GM19025 (cell line): ENCODE measurements at regions not wholly inside any gene's neighbourhood (a gene's known extent, or its start where the extent isn't known, plus 50 kb on each side); places are given as distances from the start of the nearest gene placed in this dataset.

Source experiments
- ATAC-seq: cut with Tn5 transposase; IDR thresholded peaks from one replicate; pipeline ENCODE4 v1.9.1; 2021; ENCODE audit warnings: mild to moderate bottlenecking, low read depth, moderate library complexity; ENCODE audit not compliant: unreplicated experiment

DNA sequence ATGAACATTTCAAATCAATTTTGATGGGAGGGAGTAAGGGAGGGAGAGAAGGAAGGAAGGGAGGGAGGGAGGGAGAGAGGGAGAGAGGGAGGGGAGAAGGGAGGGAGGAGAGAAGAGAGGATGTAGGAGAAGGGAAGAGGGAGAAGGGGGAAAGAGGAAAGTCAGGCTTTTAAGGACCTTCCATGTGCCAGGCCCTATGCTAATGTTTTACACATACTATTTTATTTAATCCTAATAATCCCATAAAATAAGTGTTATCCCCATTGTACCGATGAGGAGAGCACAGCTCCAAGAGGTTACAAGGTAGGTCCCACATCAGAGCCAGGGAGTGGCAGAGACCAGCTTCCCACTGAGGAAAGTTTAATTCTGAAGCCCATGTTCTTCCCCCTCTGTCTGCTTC lies 341.9 kb downstream of the RAB28 start:
- ATAC-seq = no peak

DNA sequence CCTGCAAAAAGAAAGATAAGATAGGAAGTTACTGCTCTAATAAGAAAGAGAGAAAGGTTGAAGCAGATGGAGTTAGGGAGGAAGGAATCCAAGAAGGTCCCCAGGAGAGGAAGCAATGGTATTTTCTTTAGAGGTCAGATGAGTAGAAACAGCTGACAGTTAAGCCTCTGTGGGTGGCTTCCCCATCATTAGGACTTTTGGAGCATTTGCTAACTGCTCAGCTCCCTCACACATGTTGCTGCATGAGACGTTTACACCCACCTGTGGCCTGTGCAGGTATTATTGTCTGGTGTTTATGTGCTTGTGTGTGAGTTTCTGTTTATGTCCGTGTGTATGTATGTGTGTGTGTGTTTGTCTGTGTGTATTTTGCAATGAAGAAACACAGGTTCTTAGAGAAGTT lies 346.8 kb downstream of the RAB28 start:
- ATAC-seq = no peak

DNA sequence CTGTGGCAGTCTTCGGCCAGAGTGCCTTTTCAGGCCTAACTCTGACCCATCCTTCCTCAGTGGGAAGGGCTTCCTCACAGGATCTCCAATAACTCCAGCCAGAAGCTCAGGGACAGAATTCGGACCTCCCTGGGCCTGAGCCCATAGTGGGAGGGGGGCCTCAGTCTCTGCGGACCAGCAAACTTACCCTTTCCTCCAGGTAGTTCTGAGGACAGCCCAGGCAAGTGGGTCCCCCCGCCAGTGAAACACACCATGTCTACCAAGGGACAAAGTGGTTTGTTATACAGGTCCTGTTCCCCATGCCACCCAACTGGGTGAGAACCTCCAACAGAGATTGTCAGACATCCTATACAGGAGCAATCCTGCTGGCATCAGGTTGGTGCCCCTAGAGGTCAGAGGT lies 350.4 kb downstream of the RAB28 start:
- no peak for ATAC-seq

DNA sequence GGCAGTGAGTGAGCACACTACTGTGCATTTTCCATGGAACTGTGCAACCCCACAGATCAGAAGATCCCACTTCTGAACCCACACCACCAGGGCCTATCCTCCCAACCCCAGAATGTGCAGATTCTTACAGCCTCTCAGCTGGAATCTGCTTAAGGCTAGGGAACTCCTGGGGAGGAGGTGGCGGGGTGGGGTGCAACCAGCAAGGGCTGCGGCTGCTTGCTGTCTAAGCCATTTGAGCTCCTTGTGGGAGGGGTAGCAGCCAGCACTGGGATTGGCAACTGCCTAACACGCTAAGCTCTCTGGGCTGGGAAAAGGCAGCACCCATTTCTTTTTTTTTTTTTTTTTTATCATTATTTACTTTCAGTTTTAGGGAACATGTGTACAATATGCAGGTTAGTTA lies 353.3 kb downstream of the RAB28 start:
- no peak for ATAC-seq

DNA sequence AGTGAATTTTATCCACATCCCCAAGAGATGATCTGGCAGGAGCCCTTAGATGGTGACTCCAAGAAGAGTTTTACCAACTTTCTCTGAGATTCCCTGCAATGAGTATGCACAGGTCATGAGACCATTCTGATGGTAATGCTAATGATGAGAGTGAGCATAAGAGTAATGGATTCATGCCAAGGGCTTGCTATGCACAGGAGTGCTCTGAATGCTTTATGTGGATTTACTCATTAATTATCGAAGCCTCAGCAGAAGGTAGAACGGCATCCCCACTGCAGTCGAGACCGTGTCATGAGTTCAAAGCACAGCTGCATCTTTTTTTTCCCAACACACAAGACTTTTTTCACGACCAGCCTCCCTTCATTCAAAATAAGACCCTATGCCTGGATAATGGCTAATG lies 355.0 kb downstream of the RAB28 start:
- no peak for ATAC-seq

DNA sequence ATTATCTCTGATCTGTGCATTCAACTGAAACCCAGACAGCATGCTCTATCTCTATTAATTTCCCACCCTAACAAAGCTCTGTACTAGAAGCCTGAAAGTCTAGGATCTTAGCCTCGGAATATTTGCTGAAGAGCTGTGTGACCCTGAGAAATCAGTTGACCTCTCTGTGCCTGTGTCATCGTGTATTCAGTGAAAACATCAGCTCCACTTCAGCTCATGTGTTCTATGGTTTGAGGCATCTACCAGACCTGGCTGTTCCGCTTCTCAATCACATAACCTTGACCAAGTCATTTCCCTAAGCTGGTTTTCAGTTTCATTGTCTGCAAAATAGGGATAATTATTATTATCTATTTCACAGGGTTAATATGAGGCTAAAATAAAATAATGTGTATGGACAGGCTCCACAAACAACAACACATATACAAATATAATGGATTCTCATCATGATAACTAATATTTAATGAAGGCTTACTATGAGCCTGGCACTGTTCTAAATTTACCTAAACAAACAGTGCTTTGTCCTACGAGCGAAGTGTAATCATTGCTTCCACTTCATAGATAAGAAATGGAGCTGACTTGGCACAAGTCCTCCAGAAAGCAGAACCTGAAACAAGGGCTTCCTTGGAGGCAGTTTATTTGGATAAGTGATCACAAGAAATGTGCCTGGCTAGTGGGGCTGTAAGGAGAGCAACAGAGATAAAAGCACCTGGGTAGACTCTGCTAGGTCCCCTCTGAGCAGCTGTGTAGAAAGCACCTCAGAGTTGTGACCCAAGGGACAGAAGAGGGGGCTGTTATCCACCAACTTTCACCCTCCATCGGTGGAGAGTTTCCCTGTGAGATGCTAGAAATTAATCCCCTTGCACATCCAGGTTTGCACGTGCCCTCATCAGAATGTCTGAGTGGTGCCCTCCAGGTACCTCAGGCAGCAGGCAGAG lies 356.9 kb downstream of the RAB28 start:
- no peak for ATAC-seq

DNA sequence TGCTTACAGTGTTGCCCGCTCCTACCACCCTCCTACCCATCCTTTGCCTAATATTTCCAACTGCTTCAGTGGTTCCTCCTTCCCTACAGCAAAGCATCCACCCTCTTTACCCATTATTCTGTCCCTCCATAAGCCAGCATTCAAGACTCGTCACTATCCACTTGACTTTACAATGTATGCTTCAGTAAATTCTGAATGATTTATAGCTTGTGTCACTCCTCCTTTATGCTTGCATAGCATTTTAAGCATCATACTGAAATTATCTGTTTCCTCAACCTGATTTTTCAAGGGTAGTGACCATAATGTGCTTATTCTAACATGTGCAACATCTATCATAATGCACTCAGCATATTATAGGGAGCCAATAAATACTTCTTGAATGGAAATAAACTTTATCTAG lies 365.5 kb downstream of the RAB28 start:
- ATAC-seq = no peak

DNA sequence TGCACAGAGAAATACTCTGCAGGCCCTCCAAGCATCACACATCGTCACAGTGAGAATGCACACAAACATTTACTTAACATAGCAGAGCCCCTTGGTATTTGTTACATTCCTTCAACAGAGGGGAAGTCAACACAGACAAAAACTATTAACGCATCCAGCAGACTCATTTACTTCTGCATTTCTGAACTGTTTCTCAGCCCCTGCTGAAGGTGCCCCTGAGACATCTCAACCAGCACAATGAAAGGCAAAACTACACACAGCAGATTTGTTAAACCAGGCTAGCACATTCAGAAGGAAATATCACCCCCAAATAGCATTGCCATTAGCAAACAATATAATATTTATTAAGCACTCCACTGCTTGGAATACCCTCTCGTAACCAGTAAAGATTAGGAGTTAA lies 367.0 kb downstream of the RAB28 start:
- ATAC-seq = no peak

DNA sequence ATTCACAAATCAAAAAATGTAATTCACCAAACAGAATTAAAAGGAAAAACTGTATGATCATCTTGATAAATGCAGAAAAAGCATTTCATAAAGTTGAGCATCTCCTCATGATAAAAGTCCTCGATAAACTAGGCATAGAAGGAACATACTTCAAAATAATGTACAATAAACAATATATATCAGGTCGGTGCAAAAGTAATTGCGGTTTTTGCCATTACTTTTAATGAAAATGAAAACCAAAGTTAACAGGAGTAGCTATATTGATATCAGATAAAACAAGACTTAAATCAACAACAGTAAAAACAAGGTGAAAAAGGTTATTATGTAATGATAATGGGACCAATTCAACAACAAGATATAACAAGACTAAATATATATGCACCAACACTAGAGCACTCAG lies 372.1 kb downstream of the RAB28 start:
- no peak for ATAC-seq

DNA sequence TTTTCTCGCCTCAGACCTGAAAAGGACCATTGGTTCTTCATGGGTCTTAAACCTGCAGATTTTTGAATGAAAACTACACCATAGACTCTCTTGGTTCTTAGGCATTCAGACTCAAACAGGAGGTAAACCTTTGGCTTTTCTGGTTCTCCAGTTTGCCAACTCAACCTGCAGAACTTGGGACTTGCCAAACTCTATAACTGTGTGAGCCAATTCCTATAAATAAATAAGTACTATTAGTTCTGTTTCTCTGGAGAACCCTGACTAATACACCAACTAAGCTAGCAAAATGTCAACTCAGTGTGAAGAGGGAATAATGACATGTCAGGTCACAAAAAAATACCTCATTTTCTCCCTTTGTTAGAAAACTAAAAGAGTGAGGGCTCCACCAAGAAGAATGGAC lies 374.6 kb downstream of the RAB28 start:
- no peak for ATAC-seq

DNA sequence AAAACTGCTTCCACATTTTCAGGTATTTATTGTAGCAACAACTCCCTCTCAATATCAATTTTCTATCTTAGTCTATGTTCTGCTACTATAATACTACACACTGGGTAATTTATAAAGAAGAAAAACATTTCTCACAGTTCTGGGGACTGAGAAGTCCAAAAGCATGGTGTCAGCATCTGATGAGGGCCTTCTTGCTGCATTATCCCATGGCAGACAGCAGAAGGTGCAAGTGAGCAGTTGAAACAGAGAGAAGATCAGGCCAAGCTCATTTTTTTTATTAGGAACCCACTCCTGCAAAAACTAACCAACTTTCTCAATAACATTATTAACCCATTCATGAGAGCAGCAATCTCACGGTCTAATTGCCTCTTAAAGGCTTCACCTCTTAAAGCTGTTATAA lies 376.0 kb downstream of the RAB28 start:
- ATAC-seq = no peak

DNA sequence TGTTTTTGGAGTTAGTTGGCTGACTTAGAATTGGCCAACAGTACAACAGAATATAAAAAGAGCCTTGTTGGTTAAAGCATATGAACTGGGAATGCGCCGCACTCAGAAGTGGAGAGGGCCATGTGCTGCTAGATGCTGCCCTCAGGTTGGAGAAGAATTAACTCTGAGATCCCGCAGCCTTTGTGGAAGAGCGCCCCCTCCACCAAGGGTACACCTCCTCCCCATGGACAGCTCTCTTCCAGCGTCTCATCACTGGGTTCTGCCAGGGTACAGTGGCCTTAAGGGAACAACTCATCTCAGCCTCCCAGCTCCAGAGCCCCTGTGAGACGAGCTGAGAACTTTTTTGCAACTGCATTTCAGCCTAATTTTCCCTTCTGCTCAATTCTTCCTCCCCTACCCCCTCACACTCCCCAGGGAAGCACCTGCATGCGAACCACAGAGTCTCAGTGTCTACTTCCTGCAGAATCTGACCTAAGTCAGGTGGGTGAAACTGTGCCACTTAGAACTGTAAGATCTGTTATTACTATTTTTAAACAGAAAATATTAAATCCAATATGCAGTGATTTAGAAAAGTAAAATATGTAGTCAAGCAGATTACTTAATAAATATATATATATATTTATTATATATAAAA lies 380.6 kb downstream of the RAB28 start:
- ATAC-seq = no peak

DNA sequence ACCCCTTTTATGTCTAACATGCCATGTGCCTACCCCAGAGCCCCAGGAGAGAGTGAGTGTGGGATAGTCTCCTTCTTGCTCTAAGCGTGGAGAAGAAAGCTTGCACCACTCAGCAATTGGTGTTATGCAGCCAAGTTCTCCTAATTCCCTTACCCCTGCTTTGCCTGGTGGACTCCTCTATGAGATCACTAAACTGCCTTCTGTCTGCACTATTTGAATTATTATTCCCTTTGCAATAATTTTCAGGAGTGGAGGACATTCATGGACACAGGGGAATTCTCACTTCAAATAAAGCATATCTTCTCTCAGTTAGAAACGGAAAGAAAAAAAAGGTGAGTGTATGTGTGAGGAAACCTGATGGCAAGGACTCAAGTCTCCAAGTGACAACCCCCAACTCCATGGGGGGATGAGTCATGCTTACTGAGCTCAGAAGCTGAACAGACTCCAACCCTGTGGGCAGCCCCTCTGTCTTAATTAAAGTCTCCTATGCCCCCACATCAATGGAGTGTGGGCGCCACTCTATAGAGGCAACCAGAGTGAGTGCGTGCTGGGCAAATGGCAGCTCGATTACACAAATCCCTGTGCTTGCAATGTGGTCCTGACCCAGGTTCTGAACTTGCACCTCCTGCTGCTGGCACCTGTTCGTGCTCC lies 381.9 kb downstream of the RAB28 start:
- ATAC-seq = no peak

DNA sequence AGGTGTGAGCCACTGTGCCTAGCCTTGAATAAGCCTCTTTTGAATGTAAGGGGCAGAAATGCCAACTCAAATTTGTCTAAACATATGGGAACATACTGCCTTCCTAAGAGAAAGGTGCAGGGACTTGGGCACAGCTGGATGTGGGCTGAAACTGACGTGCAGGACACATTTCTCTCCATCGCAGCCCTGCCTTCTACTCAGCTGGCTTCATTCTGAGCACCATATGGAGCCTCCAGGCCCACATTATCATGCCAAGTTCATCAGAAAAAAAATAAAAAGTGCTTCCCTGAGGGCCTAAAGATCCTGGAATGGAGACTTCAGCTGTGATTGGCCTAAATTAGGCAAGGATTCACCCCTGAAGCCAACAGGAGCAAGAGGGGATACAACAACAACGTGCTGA lies 386.2 kb downstream of the RAB28 start:
- ATAC-seq = no peak

DNA sequence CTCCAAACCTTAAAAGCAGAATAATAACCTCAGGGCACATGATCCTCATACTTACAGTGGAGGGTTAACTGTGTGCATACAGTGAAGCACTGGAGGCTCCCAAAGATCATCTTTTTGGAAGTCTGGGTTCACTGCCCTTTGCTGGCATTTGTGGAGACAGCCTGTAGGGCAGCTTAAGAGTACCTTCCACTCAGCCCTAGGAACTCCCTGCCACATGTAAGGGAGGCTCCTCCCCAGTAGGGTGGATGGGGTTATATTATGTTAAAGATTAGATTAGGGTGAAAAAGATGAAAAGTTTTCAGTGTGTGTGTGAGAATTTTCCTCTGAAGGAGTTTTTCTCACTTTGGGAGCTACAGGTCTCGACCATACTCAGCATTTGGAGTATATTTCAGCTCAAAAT lies 388.4 kb downstream of the RAB28 start:
- no peak for ATAC-seq

DNA sequence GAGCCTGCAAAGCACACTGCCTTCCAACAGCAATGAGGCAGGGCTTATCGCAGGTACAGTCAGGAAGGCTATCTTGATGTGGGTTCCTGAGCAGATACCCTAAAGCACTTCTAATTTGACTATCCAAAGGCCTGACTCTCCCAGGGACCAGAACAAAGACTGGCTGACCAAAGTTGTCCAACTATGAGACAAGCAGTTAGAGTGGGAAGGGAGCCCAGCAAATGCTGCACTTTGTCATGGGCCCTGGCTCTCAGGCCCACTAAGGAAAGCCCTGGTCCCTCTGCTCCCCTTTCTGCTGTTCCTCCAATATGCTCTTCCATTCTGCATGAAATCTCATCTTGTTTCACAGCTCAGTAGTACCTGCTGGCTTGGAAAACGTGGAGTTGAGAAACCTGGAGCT lies 391.0 kb downstream of the RAB28 start:
- no peak for ATAC-seq

DNA sequence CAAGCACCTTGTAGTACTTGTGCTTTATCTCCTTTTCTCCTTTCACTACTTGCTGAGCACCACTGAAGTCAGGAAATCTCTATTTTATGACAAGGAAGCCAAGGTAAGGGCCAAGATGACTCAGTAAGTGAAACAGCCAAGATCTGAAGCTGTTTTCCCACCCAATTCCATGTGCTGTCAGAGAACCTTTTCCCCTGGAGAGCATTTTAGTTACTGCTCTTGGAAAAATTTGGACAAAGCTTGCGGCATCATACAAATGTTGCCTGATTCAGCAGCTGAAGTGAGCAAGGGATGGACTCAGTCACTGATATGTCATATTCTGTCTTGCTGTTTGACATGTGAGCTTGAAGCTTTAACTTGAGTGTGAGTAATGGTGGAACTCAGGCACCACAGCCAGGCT lies 391.4 kb downstream of the RAB28 start:
- ATAC-seq = no peak

DNA sequence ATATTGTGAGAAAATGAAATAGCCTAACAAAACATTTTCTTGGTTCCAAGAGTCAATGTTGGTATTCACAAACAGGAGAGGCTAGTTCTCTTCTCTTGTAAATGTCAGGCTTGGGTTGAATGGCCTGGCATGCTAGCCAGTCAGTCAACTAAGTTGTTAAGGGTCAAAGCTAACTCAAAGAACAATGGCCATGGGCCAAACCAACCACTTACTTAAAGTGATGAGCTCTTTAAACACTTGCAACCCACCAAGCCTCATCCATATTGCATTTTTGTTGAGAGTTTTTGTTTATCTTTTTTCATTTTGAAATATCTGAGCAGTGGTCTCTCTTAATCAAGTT lies 394.5 kb downstream of the RAB28 start:
- no peak for ATAC-seq

DNA sequence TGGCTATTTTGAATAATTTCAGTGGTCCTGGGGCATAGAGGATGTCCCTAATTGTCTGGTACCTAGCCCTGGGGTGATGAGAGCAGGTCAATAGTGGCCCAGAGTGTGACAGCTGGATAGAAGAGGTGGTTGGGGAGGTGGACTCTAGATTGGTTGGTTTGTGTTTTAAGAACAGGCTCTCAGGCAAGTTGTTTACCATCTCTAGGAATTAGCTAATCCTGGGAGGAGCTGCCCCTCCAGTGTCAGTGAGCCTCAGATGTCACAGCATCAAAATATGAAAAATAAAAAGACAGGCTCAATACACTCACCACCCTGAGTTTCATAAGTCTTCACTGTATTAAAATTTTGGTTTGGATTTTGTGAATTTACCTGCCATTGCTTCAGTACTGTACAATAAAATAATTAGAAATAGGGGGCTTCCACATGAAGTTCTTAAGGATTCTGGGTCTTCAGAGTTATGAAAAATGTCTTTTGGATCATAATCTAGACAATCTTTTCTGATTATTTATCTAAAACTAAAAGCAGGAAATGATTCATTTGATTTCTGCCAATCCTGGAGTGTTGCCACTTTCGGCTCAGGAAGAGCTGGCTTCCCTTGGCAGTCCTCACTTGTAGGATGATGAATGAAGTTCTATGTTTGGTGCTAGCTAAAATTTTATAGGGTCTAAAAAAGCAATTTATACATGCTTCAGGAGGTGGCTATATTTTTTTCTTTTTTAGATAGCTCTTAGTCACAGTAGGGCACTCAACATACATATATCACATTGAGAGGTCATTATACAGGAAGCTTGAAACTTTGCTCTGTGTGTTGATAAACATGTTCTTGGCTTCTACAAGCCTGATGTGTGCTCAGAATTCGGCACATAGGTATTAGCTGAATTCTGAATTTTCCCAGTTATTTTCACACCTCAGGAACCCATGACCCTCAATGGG lies 395.1 kb downstream of the RAB28 start:
- no peak for ATAC-seq

DNA sequence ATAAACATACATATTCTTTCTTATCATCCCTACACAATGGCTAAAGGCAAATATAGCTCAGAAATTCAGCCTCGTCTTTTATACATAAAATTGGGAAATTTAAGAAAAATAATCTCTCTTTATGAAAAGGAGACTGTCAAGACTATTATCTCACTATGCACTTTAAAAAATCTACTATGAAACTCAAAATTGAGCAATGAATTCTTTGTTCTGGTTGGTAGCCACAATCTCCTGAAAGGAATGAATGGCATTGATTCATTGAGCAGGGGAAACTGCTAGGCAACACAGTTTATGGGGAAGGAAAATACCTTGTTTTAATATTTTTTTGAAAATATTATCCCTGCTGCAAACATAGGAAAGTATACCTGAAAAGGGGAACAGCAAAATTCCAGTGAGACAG lies 397.1 kb downstream of the RAB28 start:
- ATAC-seq = no peak

DNA sequence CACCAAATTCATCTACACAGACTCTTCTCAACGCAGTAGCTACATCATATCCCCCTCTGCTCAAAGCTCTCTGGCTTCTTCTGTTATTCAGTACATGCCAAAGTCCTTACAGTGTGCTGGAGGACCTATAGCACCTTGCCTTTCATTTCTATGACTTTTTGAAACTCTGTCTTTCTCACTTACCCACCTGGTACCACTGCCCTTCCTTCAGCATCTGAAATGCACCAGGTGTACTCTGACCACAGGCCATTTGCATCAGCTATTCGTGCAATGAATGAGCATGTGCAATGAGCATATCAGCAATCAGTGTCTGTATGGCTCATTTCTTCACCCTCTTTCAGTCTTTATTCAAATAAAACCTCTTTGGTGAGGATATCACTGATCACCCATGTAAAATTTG lies 399.9 kb downstream of the RAB28 start:
- ATAC-seq = no peak
